IMR-90 (cell line): ENCODE measurements at regions not wholly inside any gene's neighbourhood (a gene's known extent, or its start where the extent isn't known, plus 50 kb on each side); places are given as distances from the start of the nearest gene placed in this dataset.

Experiments used
- ATAC-seq: fragments of 200-7000 bp; cut with Tn5 transposase; 2 replicates; pipeline ENCODE4 v1.9.1; 2020; ENCODE audit warnings: low read depth, mild to moderate bottlenecking, moderate library complexity
- BruUV-seq: library from RNA; stranded (reverse); fragments of 400-500 nt; replicated peaks from 2 replicates; lab custom pipeline; 2021; lab: Mats Ljungman, UMichigan
- CTCF ChIA-PET: fragments of 300-600 bp; formaldehyde crosslinking; extraction: SDS; loops from one replicate; lab custom pipeline; 2021; ENCODE audit warnings: antibody characterized with exemption; lab: Yijun Ruan, JAX
- POLR2A ChIA-PET: fragments of 300-600 bp; sonication (Branson Sonifier 250); formaldehyde crosslinking; loops from one replicate; lab custom pipeline; 2022; ENCODE audit warnings: antibody characterized with exemption; ENCODE audit not compliant: unreplicated experiment; lab: Charles Lee
- DNase-seq: peaks from one replicate; pipeline ENCODE4 v3.0.0; 2013
- H2AFZ ChIP-seq: replicated peaks from 2 replicates; pipeline ENCODE3; 2013; ENCODE audit warnings: low read length, mild to moderate bottlenecking; ENCODE audit not compliant: poor library complexity
- H2AK5ac ChIP-seq: 2 replicates; pipeline ENCODE4 v1.6.1; 2013; ENCODE audit warnings: low read depth, low read length, inconsistent platforms
- H2AK9ac ChIP-seq: replicated peaks from 2 replicates; pipeline ENCODE3; 2013; ENCODE audit warnings: mild to moderate bottlenecking, low read depth, low read length, moderate library complexity; ENCODE audit not compliant: poor library complexity
- H2BK120ac ChIP-seq: 2 replicates; pipeline ENCODE4 v1.6.1; 2013; ENCODE audit warnings: low read depth, low read length, inconsistent platforms
- H2BK15ac ChIP-seq: 3 replicates; pipeline ENCODE4 v1.6.1; 2013; ENCODE audit warnings: low read depth, low read length, inconsistent platforms
- H2BK20ac ChIP-seq: 2 replicates; pipeline ENCODE4 v1.6.1; 2013; ENCODE audit warnings: low read depth, mild to moderate bottlenecking, inconsistent platforms, low read length, moderate library complexity
- H2BK5ac ChIP-seq: 2 replicates; pipeline ENCODE4 v1.6.1; 2013; ENCODE audit warnings: mild to moderate bottlenecking, low read depth, low read length, inconsistent platforms; ENCODE audit not compliant: poor library complexity, severe bottlenecking
- H3K14ac ChIP-seq: replicated peaks from 2 replicates; pipeline ENCODE4 v1.6.1; 2013; ENCODE audit warnings: low read depth, low read length, inconsistent platforms
- H3K18ac ChIP-seq: 2 replicates; pipeline ENCODE4 v1.6.1; 2013; ENCODE audit warnings: low read depth, low read length, control low read depth
- H3K23ac ChIP-seq: 2 replicates; pipeline ENCODE4 v1.6.1; 2013; ENCODE audit warnings: low read depth, low read length, inconsistent platforms
- H3K27ac ChIP-seq: 2 replicates; pipeline ENCODE4 v1.5.1; 2013; ENCODE audit warnings: mild to moderate bottlenecking, control low read depth, low read length; ENCODE audit not compliant: insufficient read depth
- H3K27me3 ChIP-seq: 2 replicates; pipeline ENCODE4 v1.6.1; 2013; ENCODE audit warnings: low read length; ENCODE audit not compliant: control insufficient read depth, insufficient read depth
- H3K36me3 ChIP-seq: 2 replicates; pipeline ENCODE4 v1.6.1; 2013; ENCODE audit warnings: low read length, mixed read lengths; ENCODE audit not compliant: control insufficient read depth, insufficient read depth
- H3K4ac ChIP-seq: 2 replicates; pipeline ENCODE4 v1.6.1; 2013; ENCODE audit warnings: low read depth, low read length, inconsistent platforms
- H3K4me1 ChIP-seq: 2 replicates; pipeline ENCODE4 v1.6.1; 2013; ENCODE audit warnings: low read length, mixed read lengths; ENCODE audit not compliant: control insufficient read depth, insufficient read depth
- H3K4me2 ChIP-seq: 2 replicates; pipeline ENCODE4 v1.6.1; 2013; ENCODE audit warnings: low read depth, mild to moderate bottlenecking, control low read depth, low read length, moderate library complexity
- H3K4me3 ChIP-seq: 2 replicates; pipeline ENCODE4 v1.5.1; 2013; ENCODE audit warnings: low read depth, mild to moderate bottlenecking, control low read depth, low read length, moderate library complexity; ENCODE audit not compliant: insufficient read depth
- H3K56ac ChIP-seq: 2 replicates; pipeline ENCODE4 v1.6.1; 2013; ENCODE audit warnings: low read length, inconsistent platforms; ENCODE audit not compliant: insufficient read depth; ENCODE audit errors: extremely low read depth
- H3K79me1 ChIP-seq, 2 experiments: 2 replicates each; pipeline ENCODE4 v1.6.1; 2013; ENCODE audit warnings: low read length in 2 of 2, inconsistent platforms in 1 of 2, low read depth in 1 of 2
- H3K9ac ChIP-seq: 2 replicates; pipeline ENCODE4 v1.6.1; 2013; ENCODE audit warnings: low read depth, low read length, control low read depth
- H3K9me1 ChIP-seq: 2 replicates; pipeline ENCODE4 v1.6.1; 2013; ENCODE audit warnings: low read length, inconsistent platforms; ENCODE audit not compliant: insufficient read depth
- H3K9me3 ChIP-seq: 2 replicates; pipeline ENCODE4 v1.6.1; 2013; ENCODE audit warnings: low read length; ENCODE audit not compliant: control insufficient read depth, insufficient read depth
- H4K20me1 ChIP-seq: 2 replicates; pipeline ENCODE4 v1.6.1; 2013; ENCODE audit warnings: low read length, inconsistent platforms; ENCODE audit not compliant: insufficient read depth
- H4K5ac ChIP-seq: 2 replicates; pipeline ENCODE4 v1.6.1; 2013; ENCODE audit warnings: mild to moderate bottlenecking, low read depth, low read length, control low read depth
- H4K8ac ChIP-seq, 2 experiments: 2 replicates each; pipeline ENCODE4 v1.6.1; 2013; ENCODE audit warnings: low read depth in 2 of 2, low read length in 2 of 2, control low read depth in 1 of 2, inconsistent platforms in 1 of 2
- H4K91ac ChIP-seq: 2 replicates; pipeline ENCODE4 v1.6.1; 2013; ENCODE audit warnings: low read depth, low read length, inconsistent platforms; ENCODE audit not compliant: insufficient read depth
- BHLHE40 ChIP-seq: fragments of 150-350 bp; IDR thresholded peaks from 2 replicates; pipeline ENCODE4 v1.6.1; 2016; ENCODE audit warnings: mild to moderate bottlenecking, low read depth, low read length
- CEBPB ChIP-seq: IDR thresholded peaks from 2 replicates; pipeline ENCODE4 v1.6.1; 2012; ENCODE audit warnings: low read depth, low read length, improper control_type of control experiment
- CHD1 ChIP-seq: IDR thresholded peaks from 2 replicates; pipeline ENCODE4 v1.6.1; 2012; ENCODE audit warnings: low read depth, low read length, improper control_type of control experiment
- FOS ChIP-seq: fragments of 150-350 bp; IDR thresholded peaks from 2 replicates; pipeline ENCODE4 v1.6.1; 2016; ENCODE audit warnings: low read depth, low read length
- MAFK ChIP-seq: IDR thresholded peaks from 2 replicates; pipeline ENCODE4 v1.6.1; 2012; ENCODE audit warnings: low read depth, low read length, improper control_type of control experiment
- MAZ ChIP-seq: IDR thresholded peaks from 2 replicates; pipeline ENCODE4 v1.6.1; 2012; ENCODE audit warnings: low read depth, mild to moderate bottlenecking, low read length, improper control_type of control experiment, moderate library complexity, borderline replicate concordance
- MXI1 ChIP-seq: IDR thresholded peaks from 2 replicates; pipeline ENCODE4 v1.6.1; 2012; ENCODE audit warnings: low read depth, mild to moderate bottlenecking, low read length, moderate library complexity, borderline replicate concordance
- NFE2L2 ChIP-seq: fragments of 150-350 bp; IDR thresholded peaks from 2 replicates; pipeline ENCODE4 v1.6.1; 2016; ENCODE audit warnings: low read depth, mild to moderate bottlenecking, low read length
- POLR2A ChIP-seq: IDR thresholded peaks from 2 replicates; pipeline ENCODE4 v1.6.1; 2012; ENCODE audit warnings: mild to moderate bottlenecking, low read depth, low read length
- RAD21 ChIP-seq: IDR thresholded peaks from 2 replicates; pipeline ENCODE4 v1.6.1; 2012; ENCODE audit warnings: low read length, improper control_type of control experiment
- RCOR1 ChIP-seq: IDR thresholded peaks from 2 replicates; pipeline ENCODE4 v1.6.1; 2012; ENCODE audit warnings: mild to moderate bottlenecking, low read length, improper control_type of control experiment; ENCODE audit not compliant: insufficient replicate concordance
- RFX5 ChIP-seq: IDR thresholded peaks from 2 replicates; pipeline ENCODE4 v1.8.0; 2012; ENCODE audit warnings: low read depth, mild to moderate bottlenecking, low read length, moderate library complexity
- SMC3 ChIP-seq: fragments of 150-350 bp; IDR thresholded peaks from 2 replicates; pipeline ENCODE4 v1.6.1; 2016; ENCODE audit warnings: low read depth, mild to moderate bottlenecking, antibody characterized with exemption, low read length, moderate library complexity
- WGBS, 2 experiments: methylation state at CpG; one replicate each; pipeline versions ENCODE4 v1.1.5 to v1.1.7; 2013; ENCODE audit warnings: missing lambda C conversion rate in 2 of 2; ENCODE audit not compliant: insufficient read length in 1 of 2; ENCODE audit errors: extremely low coverage in 2 of 2; 5-methylcytosine and 5-hydroxymethylcytosine counted together
- dilution Hi-C: fragments of 300-500 bp; cut with HindIII; formaldehyde crosslinking; loops from one replicate; pipeline ENCODE4 v1.14.3; 2018; ENCODE audit warnings: low sequenced_read_pairs; ENCODE audit not compliant: unreplicated experiment
- in situ Hi-C: fragments of 300-500 bp; cut with MboI; formaldehyde crosslinking; loops from 3 replicates; pipeline ENCODE4 v1.14.3; 2019; ENCODE audit warnings: low sequenced_read_pairs, inconsistent platforms, mixed read lengths
- intact Hi-C: fragments of 100-400 bp; cut with micrococcal nuclease; formaldehyde crosslinking; loops from 2 replicates; pipeline ENCODE4 v1.10.0; 2022
- TF ChIP-seq, protein P1 (sequence below): fragments of 150-350 bp; IDR thresholded peaks from 2 replicates; pipeline ENCODE4 v1.6.1; 2017; ENCODE audit warnings: mild to moderate bottlenecking, antibody characterized with exemption, low read length, low read depth
- TF ChIP-seq, protein P2 (sequence below): conservative IDR thresholded peaks from 2 replicates; pipeline ENCODE4 v1.5.1; 2012; ENCODE audit warnings: mild to moderate bottlenecking, low read depth, low read length, improper control_type of control experiment
- TF ChIP-seq, protein P3 (sequence below): fragments of 150-350 bp; IDR thresholded peaks from 2 replicates; pipeline ENCODE4 v1.6.1; 2016; ENCODE audit warnings: low read depth, mild to moderate bottlenecking, low read length, moderate library complexity, borderline replicate concordance

DNA sequence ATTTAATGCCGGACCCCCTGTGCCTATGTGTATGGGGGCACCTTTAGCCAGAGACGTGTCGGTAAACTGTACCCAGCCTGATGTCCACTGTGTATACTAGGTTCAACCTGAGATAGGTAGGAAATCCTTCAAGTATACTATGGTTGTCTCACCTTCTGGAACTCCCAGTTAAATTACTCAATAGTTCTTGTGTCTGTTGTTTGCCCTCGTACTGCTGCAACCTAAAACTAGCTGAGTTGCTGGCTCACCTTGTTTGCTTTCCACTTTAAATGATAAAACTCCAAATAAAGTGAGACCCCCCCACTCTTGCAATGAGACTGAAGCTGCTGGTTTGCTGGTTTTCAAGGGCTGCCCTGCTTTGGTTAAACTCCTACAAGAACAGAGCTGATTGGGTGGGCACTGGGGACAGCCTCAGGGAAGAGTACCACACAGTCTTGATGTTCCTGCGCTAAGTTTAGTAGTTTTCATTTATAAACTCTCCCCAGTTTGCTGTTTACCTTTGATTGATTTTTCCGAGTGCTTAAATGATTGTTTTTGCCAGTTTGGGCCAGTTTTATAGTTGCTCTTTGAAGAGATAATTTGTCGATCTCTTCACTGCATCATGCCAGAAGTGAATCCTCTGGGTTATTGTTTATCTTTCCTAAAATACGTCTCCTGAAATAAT, 1281.8 kb upstream of the MAP3K7 start:
- DNase-seq (no peak), ATAC-seq (no peak)
- no peak overlapping the region for H3K4ac ChIP-seq
- H2BK15ac ChIP-seq, result no peak overlapping the region
- no peak overlapping the region for H3K18ac ChIP-seq
- H3K4me3 ChIP-seq, result no peak overlapping the region
- no peak overlapping the region for H4K91ac ChIP-seq
- no peaks in the 10 kb centered on the region for H3K9me3 ChIP-seq
- H3K79me1 ChIP-seq, result no peaks in the 10 kb centered on the region
- H2AK5ac ChIP-seq, result no peak overlapping the region
- no peak overlapping the region for H3K14ac ChIP-seq
- no peak overlapping the region for H2BK20ac ChIP-seq
- H2AK9ac ChIP-seq, result no peak overlapping the region
- H3K56ac ChIP-seq, result no peak overlapping the region
- H3K36me3 ChIP-seq, result no peaks in the 10 kb centered on the region
- no peaks in the 10 kb centered on the region for H3K27me3 ChIP-seq
- no peak overlapping the region for H2AFZ ChIP-seq
- H3K4me1 ChIP-seq, result no peaks in the 10 kb centered on the region
- no peak overlapping the region for H2BK120ac ChIP-seq
- no CpG with 5 or more reads among the region's 8 CpGs for WGBS, 2 experiments
- intact Hi-C loops (no loop called here), dilution Hi-C loops (no loop called here), in situ Hi-C loops (no loop called here)
- no peaks in the 10 kb centered on the region for H4K20me1 ChIP-seq
- no peaks in the 10 kb centered on the region for H3K9me1 ChIP-seq
- H3K23ac ChIP-seq, result no peak overlapping the region
- no peak overlapping the region for H3K4me2 ChIP-seq
- no peak overlapping the region for H3K27ac ChIP-seq
- H3K9ac ChIP-seq, result no peak overlapping the region
- no TSS peak for BruUV-seq
- no peak overlapping the region for H2BK5ac ChIP-seq
- no peak overlapping the region for H4K5ac ChIP-seq
- ChIA-PET POLR2A (no interaction called here), CTCF (no interaction called here)
- H4K8ac ChIP-seq, result no peak overlapping the region
- TF ChIP-seq, protein P1, sequence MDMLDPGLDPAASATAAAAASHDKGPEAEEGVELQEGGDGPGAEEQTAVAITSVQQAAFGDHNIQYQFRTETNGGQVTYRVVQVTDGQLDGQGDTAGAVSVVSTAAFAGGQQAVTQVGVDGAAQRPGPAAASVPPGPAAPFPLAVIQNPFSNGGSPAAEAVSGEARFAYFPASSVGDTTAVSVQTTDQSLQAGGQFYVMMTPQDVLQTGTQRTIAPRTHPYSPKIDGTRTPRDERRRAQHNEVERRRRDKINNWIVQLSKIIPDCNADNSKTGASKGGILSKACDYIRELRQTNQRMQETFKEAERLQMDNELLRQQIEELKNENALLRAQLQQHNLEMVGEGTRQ, result no peak
- no peak for TF ChIP-seq BHLHE40
- TF ChIP-seq, protein P2, sequence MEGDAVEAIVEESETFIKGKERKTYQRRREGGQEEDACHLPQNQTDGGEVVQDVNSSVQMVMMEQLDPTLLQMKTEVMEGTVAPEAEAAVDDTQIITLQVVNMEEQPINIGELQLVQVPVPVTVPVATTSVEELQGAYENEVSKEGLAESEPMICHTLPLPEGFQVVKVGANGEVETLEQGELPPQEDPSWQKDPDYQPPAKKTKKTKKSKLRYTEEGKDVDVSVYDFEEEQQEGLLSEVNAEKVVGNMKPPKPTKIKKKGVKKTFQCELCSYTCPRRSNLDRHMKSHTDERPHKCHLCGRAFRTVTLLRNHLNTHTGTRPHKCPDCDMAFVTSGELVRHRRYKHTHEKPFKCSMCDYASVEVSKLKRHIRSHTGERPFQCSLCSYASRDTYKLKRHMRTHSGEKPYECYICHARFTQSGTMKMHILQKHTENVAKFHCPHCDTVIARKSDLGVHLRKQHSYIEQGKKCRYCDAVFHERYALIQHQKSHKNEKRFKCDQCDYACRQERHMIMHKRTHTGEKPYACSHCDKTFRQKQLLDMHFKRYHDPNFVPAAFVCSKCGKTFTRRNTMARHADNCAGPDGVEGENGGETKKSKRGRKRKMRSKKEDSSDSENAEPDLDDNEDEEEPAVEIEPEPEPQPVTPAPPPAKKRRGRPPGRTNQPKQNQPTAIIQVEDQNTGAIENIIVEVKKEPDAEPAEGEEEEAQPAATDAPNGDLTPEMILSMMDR, result no peak
- no peak for TF ChIP-seq NFE2L2
- no peak for TF ChIP-seq CEBPB
- TF ChIP-seq, protein P3, sequence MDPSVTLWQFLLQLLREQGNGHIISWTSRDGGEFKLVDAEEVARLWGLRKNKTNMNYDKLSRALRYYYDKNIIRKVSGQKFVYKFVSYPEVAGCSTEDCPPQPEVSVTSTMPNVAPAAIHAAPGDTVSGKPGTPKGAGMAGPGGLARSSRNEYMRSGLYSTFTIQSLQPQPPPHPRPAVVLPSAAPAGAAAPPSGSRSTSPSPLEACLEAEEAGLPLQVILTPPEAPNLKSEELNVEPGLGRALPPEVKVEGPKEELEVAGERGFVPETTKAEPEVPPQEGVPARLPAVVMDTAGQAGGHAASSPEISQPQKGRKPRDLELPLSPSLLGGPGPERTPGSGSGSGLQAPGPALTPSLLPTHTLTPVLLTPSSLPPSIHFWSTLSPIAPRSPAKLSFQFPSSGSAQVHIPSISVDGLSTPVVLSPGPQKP, result no peak
- no peak for TF ChIP-seq POLR2A
- TF ChIP-seq MXI1, result no peak
- TF ChIP-seq FOS, result no peak
- no peak for TF ChIP-seq RFX5
- TF ChIP-seq RCOR1, result no peak
- no peak for TF ChIP-seq SMC3
- no peak for TF ChIP-seq RAD21
- no peak for TF ChIP-seq MAZ
- TF ChIP-seq MAFK, result no peak
- TF ChIP-seq CHD1, result no peak
